Tibial nerve (tissue), 4 donors: ENCODE measurements at regions not wholly inside any gene's neighbourhood (a gene's known extent, or its start where the extent isn't known, plus 50 kb on each side); places are given as distances from the start of the nearest gene placed in this dataset.

Source experiments
- DNase-seq, 2 donors: peaks; one replicate each; pipeline ENCODE4 v3.0.0-alpha.2; 2019; ENCODE audit warnings: low spot score in 2 of 2
- H3K27ac ChIP-seq, 4 donors: fragments of 200-600 bp; sonication (generic) in 3 of 4; one replicate each; pipeline ENCODE4 v1.5.1; 2017 to 2019; ENCODE audit warnings: mild to moderate bottlenecking in 1 of 4
- H3K27me3 ChIP-seq, 2 donors: fragments of 200-600 bp; sonication (generic) in 1 of 2; one replicate each; pipeline versions ENCODE4 v1.5.1 to v1.6.0; 2017 to 2019
- H3K36me3 ChIP-seq, 3 donors: fragments of 200-600 bp; sonication (generic); one replicate each; pipeline ENCODE4 v1.5.1; 2018 to 2019
- H3K4me1 ChIP-seq, 4 donors: fragments of 200-600 bp; sonication (generic) in 3 of 4; one replicate each; pipeline ENCODE4 v1.5.1; 2017 to 2019
- H3K4me3 ChIP-seq, 4 donors: fragments of 200-600 bp; sonication (generic) in 3 of 4; one replicate each; pipeline ENCODE4 v1.5.1; 2017 to 2019; ENCODE audit warnings: mild to moderate bottlenecking in 1 of 4, moderate library complexity in 1 of 4
- H3K9me3 ChIP-seq, 4 donors: fragments of 200-600 bp; sonication (generic) in 3 of 4; one replicate each; pipeline ENCODE4 v1.5.1; 2017 to 2019
- CTCF ChIP-seq, 5 experiments: fragments of 200-600 bp in 3 of 5; fragments of 450-650 bp in 2 of 5; sonication (generic) in 3 of 5; IDR thresholded peaks; one replicate each; pipeline ENCODE4 v1.5.1; 2016 to 2019; ENCODE audit warnings: antibody characterized with exemption in 5 of 5, mild to moderate bottlenecking in 3 of 5, moderate library complexity in 2 of 5
- EP300 ChIP-seq, 2 donors: sonication (generic); formaldehyde crosslinking; IDR thresholded peaks; one replicate each; pipeline ENCODE4 v1.6.1; 2017; ENCODE audit warnings: antibody characterized with exemption in 2 of 2, mild to moderate bottlenecking in 1 of 2
- POLR2A ChIP-seq, 2 donors: fragments of 450-650 bp; IDR thresholded peaks; one replicate each; pipeline ENCODE4 v1.6.1; 2017; ENCODE audit warnings: antibody characterized with exemption in 2 of 2, mild to moderate bottlenecking in 2 of 2, moderate library complexity in 2 of 2
- WGBS, 2 donors: methylation state at CpG; one replicate each; pipeline ENCODE4 v1.1.5; 2018; 5-methylcytosine and 5-hydroxymethylcytosine counted together

- Histone ChIP-seq H3K4me3 (no peak overlapping the region), H3K27ac (no peak overlapping the region), H3K4me1 (no peaks in the 10 kb centered on the region), H3K9me3 (no peaks in the 10 kb centered on the region), H3K36me3 (no peaks in the 10 kb centered on the region), H3K27me3 (no peaks in the 10 kb centered on the region)
- no peak for DNase-seq
- no peak for TF ChIP-seq POLR2A (IDR thresholded peaks at IDR 0.05)
- no peak for TF ChIP-seq CTCF (IDR thresholded peaks at IDR 0.05)
- no peak for TF ChIP-seq EP300 (IDR thresholded peaks at IDR 0.05)
- WGBS, 2 donors: 84 to 90% methylated on average over 2 of the region's 2 CpGs
These were observed 168.6 kb downstream of the POSTN start for GRCh38 chr13:37429976-37430375.

- no peaks in the 10 kb centered on the region for H3K36me3 ChIP-seq
- no peak overlapping the region for H3K4me3 ChIP-seq
- no peak overlapping the region for H3K27ac ChIP-seq
- DNase-seq: no peak
- no peak for TF ChIP-seq POLR2A (IDR thresholded peaks at IDR 0.05)
- WGBS, 2 donors: 45 to 51% methylated on average over 3 of the region's 3 CpGs
- H3K27me3 ChIP-seq: no peaks in the 10 kb centered on the region
- H3K4me1 ChIP-seq: no peaks in the 10 kb centered on the region
- H3K9me3 ChIP-seq: peaks cover 0 to 4% (median 0%) of the 10 kb centered on the region in 4 donors
These were observed 170.6 kb downstream of the POSTN start for GRCh38 chr13:37427843-37428494.

GRCh38 chr13:37418490-37418889 lies 180.1 kb downstream of the POSTN start:
- Histone ChIP-seq H3K27ac (no peak overlapping the region), H3K4me3 (no peak overlapping the region), H3K4me1 (no peaks in the 10 kb centered on the region), H3K36me3 (no peaks in the 10 kb centered on the region), H3K9me3 (peaks cover 0 to 2% (median 0%) of the 10 kb centered on the region in 4 donors), H3K27me3 (no peaks in the 10 kb centered on the region)
- TF ChIP-seq CTCF (IDR thresholded peaks at IDR 0.05) (no peak), POLR2A (IDR thresholded peaks at IDR 0.05) (no peak), EP300 (IDR thresholded peaks at IDR 0.05) (no peak)
- 48 to 58% methylated on average over 2 of the region's 2 CpGs for WGBS, 2 donors
- no peak for DNase-seq

- no peaks in the 10 kb centered on the region for H3K4me1 ChIP-seq
- H3K4me3 ChIP-seq: no peak overlapping the region
- no peaks in the 10 kb centered on the region for H3K9me3 ChIP-seq
- TF ChIP-seq POLR2A (IDR thresholded peaks at IDR 0.05) (no peak), EP300 (IDR thresholded peaks at IDR 0.05) (no peak), CTCF (IDR thresholded peaks at IDR 0.05) (no peak)
- DNase-seq: no peak
- no peak overlapping the region for H3K27ac ChIP-seq
- no peaks in the 10 kb centered on the region for H3K27me3 ChIP-seq
- WGBS, 2 donors: 60 to 64% methylated on average over 3 of the region's 3 CpGs
- no peaks in the 10 kb centered on the region for H3K36me3 ChIP-seq
These were observed 181.5 kb downstream of the POSTN start for GRCh38 chr13:37417060-37417441.

- Histone ChIP-seq H3K27ac (no peak overlapping the region), H3K4me1 (no peaks in the 10 kb centered on the region), H3K4me3 (no peak overlapping the region), H3K36me3 (no peaks in the 10 kb centered on the region), H3K9me3 (no peaks in the 10 kb centered on the region), H3K27me3 (no peaks in the 10 kb centered on the region)
- DNase-seq: no peak
- TF ChIP-seq EP300 (IDR thresholded peaks at IDR 0.05): no peak
- no peak for TF ChIP-seq CTCF (IDR thresholded peaks at IDR 0.05)
- no peak for TF ChIP-seq POLR2A (IDR thresholded peaks at IDR 0.05)
- 74 to 79% methylated on average over 2 of the region's 2 CpGs for WGBS, 2 donors
These were observed 182.1 kb downstream of the POSTN start for GRCh38 chr13:37416291-37417059.
